Endothelial cell of umbilical vein (primary cell): ENCODE measurements at regions not wholly inside any gene's neighbourhood (a gene's known extent, or its start where the extent isn't known, plus 50 kb on each side); places are given as distances from the start of the nearest gene placed in this dataset.

Experiments used
- EZH2 ChIP-seq: IDR thresholded peaks from 2 replicates; pipeline ENCODE4 v1.6.1; 2012; ENCODE audit warnings: borderline replicate concordance, low read depth, mild to moderate bottlenecking, moderate library complexity, low read length, inconsistent platforms; ENCODE audit not compliant: severe bottlenecking
- POLR2AphosphoS5 ChIP-seq: IDR thresholded peaks from 2 replicates; pipeline ENCODE4 v1.6.1; 2012; ENCODE audit warnings: low read depth, mild to moderate bottlenecking, control low read depth, low read length, moderate library complexity; ENCODE audit not compliant: insufficient read depth
- TF ChIP-seq, protein P1 (sequence below), 2 donors: IDR thresholded peaks; 1 replicate in 1 of 2; 2 replicates in 1 of 2; pipeline ENCODE4 v1.5.1; 2011; ENCODE audit warnings: low read length in 2 of 2, mild to moderate bottlenecking in 2 of 2, moderate library complexity in 2 of 2, control low read depth in 1 of 2, inconsistent platforms in 1 of 2, low read depth in 1 of 2; ENCODE audit not compliant: insufficient read depth in 1 of 2; ENCODE audit errors: extremely low read depth in 1 of 2

DNA sequence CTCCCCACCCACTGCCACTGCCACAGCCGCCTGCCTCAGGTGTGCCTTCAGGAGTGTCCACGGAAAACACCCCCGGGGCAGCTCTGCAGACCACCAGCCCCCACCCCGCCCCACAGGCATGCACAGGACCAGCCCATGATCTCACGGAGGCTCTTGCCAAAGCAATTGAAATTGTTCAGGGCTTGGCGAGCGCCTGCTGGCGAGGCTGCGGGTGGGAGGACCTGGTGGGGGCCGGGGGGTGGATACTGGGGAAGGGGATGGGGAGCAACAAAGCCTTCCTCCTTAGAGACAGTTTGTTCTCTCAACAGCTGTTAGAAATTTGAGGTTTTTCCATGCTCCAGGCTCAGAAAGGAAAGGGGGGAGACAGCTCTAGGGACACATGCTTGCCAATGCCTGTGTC, 274.7 kb downstream of the MN1 start:
- TF ChIP-seq, protein P1, sequence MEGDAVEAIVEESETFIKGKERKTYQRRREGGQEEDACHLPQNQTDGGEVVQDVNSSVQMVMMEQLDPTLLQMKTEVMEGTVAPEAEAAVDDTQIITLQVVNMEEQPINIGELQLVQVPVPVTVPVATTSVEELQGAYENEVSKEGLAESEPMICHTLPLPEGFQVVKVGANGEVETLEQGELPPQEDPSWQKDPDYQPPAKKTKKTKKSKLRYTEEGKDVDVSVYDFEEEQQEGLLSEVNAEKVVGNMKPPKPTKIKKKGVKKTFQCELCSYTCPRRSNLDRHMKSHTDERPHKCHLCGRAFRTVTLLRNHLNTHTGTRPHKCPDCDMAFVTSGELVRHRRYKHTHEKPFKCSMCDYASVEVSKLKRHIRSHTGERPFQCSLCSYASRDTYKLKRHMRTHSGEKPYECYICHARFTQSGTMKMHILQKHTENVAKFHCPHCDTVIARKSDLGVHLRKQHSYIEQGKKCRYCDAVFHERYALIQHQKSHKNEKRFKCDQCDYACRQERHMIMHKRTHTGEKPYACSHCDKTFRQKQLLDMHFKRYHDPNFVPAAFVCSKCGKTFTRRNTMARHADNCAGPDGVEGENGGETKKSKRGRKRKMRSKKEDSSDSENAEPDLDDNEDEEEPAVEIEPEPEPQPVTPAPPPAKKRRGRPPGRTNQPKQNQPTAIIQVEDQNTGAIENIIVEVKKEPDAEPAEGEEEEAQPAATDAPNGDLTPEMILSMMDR (IDR thresholded peaks at IDR 0.05; ENCODE audit: extremely low read depth in 1 of 2, insufficient read depth in 1 of 2, low read depth in 1 of 2, low read length in 2 of 2), result no peak
- TF ChIP-seq POLR2AphosphoS5 (no peak), EZH2 (no peak)
